ENCODE measurements at regions not wholly inside any gene's neighbourhood (a gene's known extent, or its start where the extent isn't known, plus 50 kb on each side); places are given as distances from the start of the nearest gene placed in this dataset.

DNA sequence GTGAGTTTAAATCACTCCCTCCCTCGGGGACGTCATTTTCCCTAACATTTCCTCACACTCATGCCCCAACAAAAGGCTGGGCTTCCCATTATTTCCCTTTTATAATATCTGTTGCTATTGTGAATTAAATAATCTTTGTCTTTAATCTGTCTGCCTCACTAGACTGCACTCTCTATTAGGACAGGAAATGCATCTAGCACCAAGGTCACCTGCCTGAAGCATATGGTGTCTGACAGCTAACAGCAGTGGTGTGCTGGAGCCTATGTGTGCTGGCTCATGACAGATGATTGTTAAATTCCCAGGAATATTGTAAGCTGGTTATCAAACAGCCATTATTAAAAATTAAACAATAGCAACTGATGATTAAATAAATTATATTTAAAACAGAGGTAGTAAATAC is 237.0 kb upstream of the CEP162 start:
- FAIRE-seq (no peak), ATAC-seq (no peak), DNase-seq (ENCODE audit: low spot score) (no peak)
- TF ChIP-seq KLF12 (CRISPR knock-in tag; IDR thresholded peaks at IDR 0.05; ENCODE audit: borderline replicate concordance) (no peak), KMT2B (CRISPR knock-in tag; IDR thresholded peaks at IDR 0.05) (no peak), FOXO4 (CRISPR knock-in tag; conservative IDR thresholded peaks at IDR 0.05) (no peak), JDP2 (CRISPR knock-in tag; IDR thresholded peaks at IDR 0.05; ENCODE audit: borderline replicate concordance) (no peak), TGIF2 (CRISPR knock-in tag; IDR thresholded peaks at IDR 0.05) (no peak), SMAD1 (CRISPR knock-in tag; IDR thresholded peaks at IDR 0.05; ENCODE audit: borderline replicate concordance, low read depth) (no peak), ZFYVE20 (CRISPR knock-in tag; IDR thresholded peaks at IDR 0.05; ENCODE audit: borderline replicate concordance, low read depth) (no peak), ARNT2 (CRISPR knock-in tag; IDR thresholded peaks at IDR 0.05; ENCODE audit: low read depth) (no peak), ZFAT (CRISPR knock-in tag; conservative IDR thresholded peaks at IDR 0.05) (no peak), ZBTB46 (CRISPR knock-in tag; IDR thresholded peaks at IDR 0.05; ENCODE audit: borderline replicate concordance) (no peak)
- TF ChIP-seq, protein P1, sequence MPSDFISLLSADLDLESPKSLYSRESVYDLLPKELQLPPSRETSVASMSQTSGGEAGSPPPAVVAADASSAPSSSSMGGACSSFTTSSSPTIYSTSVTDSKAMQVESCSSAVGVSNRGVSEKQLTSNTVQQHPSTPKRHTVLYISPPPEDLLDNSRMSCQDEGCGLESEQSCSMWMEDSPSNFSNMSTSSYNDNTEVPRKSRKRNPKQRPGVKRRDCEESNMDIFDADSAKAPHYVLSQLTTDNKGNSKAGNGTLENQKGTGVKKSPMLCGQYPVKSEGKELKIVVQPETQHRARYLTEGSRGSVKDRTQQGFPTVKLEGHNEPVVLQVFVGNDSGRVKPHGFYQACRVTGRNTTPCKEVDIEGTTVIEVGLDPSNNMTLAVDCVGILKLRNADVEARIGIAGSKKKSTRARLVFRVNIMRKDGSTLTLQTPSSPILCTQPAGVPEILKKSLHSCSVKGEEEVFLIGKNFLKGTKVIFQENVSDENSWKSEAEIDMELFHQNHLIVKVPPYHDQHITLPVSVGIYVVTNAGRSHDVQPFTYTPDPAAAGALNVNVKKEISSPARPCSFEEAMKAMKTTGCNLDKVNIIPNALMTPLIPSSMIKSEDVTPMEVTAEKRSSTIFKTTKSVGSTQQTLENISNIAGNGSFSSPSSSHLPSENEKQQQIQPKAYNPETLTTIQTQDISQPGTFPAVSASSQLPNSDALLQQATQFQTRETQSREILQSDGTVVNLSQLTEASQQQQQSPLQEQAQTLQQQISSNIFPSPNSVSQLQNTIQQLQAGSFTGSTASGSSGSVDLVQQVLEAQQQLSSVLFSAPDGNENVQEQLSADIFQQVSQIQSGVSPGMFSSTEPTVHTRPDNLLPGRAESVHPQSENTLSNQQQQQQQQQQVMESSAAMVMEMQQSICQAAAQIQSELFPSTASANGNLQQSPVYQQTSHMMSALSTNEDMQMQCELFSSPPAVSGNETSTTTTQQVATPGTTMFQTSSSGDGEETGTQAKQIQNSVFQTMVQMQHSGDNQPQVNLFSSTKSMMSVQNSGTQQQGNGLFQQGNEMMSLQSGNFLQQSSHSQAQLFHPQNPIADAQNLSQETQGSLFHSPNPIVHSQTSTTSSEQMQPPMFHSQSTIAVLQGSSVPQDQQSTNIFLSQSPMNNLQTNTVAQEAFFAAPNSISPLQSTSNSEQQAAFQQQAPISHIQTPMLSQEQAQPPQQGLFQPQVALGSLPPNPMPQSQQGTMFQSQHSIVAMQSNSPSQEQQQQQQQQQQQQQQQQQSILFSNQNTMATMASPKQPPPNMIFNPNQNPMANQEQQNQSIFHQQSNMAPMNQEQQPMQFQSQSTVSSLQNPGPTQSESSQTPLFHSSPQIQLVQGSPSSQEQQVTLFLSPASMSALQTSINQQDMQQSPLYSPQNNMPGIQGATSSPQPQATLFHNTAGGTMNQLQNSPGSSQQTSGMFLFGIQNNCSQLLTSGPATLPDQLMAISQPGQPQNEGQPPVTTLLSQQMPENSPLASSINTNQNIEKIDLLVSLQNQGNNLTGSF (CRISPR knock-in tag; IDR thresholded peaks at IDR 0.05), result no peak
- TF ChIP-seq, protein P2, sequence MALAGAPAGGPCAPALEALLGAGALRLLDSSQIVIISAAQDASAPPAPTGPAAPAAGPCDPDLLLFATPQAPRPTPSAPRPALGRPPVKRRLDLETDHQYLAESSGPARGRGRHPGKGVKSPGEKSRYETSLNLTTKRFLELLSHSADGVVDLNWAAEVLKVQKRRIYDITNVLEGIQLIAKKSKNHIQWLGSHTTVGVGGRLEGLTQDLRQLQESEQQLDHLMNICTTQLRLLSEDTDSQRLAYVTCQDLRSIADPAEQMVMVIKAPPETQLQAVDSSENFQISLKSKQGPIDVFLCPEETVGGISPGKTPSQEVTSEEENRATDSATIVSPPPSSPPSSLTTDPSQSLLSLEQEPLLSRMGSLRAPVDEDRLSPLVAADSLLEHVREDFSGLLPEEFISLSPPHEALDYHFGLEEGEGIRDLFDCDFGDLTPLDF (CRISPR knock-in tag; IDR thresholded peaks at IDR 0.05), result no peak
- Histone ChIP-seq H3K79me2 (ENCODE audit: insufficient read depth, low read length) (no peaks in the 10 kb centered on the region), H3K4me2 (ENCODE audit: low read depth, low read length) (no peak overlapping the region), H3K36me3 (replicated peaks in 1 of 2; ENCODE audit: control insufficient read depth in 1 of 2, insufficient read depth in 2 of 2, low read length in 2 of 2) (no peaks in the 10 kb centered on the region), H4K20me1 (ENCODE audit: insufficient read depth, low read length) (no peaks in the 10 kb centered on the region), H2AFZ (ENCODE audit: low read length) (no peak overlapping the region), H3K4me3 (replicated peaks in 1 of 3; ENCODE audit: insufficient read depth in 1 of 3, low read depth in 2 of 3, low read length in 3 of 3) (no peak overlapping the region), H3K4me1 (ENCODE audit: insufficient read depth, low read length) (no peaks in the 10 kb centered on the region), H3K27me3 (ENCODE audit: control insufficient read depth in 1 of 2, insufficient read depth in 2 of 2, low read length in 2 of 2) (no peaks in the 10 kb centered on the region; a peak in 1 of 5 replicates), H3K27ac (ENCODE audit: extremely low read length, insufficient read depth, low read length) (no peak overlapping the region), H3K9ac (ENCODE audit: insufficient read depth, low read depth, low read length) (no peak overlapping the region), H3K9me3 (ENCODE audit: low read length) (peaks cover 10% of the 10 kb centered on the region; the same call in 1 of the 2 replicates)
- intact Hi-C loops (cut with micrococcal nuclease; ENCODE audit: unreplicated experiment) (no loop called here), in situ Hi-C loops (cut with HindIII; ENCODE audit: extremely low pct_ligation_motif_present, low pct_unique_long_range_greater_than_20kb) (no loop called here)
- ChIA-PET CTCF (ENCODE audit: low intra/inter-chr PET ratio, low total read pairs) (no interaction called here), POLR2A (no interaction called here)
- WGBS (ENCODE audit: low lambda C conversion rate), result 0% methylated on average over 2 of the region's 2 CpGs
- BruUV-seq (replicated peaks), result no TSS peak
